ENCODE measurements at regions not wholly inside any gene's neighbourhood (a gene's known extent, or its start where the extent isn't known, plus 50 kb on each side); places are given as distances from the start of the nearest gene placed in this dataset.
"Not testable (repeated sequence)": the region's sequence is repeated elsewhere in the genome, so short reads cannot be mapped to it uniquely, and the experiment has no call there.

DNA sequence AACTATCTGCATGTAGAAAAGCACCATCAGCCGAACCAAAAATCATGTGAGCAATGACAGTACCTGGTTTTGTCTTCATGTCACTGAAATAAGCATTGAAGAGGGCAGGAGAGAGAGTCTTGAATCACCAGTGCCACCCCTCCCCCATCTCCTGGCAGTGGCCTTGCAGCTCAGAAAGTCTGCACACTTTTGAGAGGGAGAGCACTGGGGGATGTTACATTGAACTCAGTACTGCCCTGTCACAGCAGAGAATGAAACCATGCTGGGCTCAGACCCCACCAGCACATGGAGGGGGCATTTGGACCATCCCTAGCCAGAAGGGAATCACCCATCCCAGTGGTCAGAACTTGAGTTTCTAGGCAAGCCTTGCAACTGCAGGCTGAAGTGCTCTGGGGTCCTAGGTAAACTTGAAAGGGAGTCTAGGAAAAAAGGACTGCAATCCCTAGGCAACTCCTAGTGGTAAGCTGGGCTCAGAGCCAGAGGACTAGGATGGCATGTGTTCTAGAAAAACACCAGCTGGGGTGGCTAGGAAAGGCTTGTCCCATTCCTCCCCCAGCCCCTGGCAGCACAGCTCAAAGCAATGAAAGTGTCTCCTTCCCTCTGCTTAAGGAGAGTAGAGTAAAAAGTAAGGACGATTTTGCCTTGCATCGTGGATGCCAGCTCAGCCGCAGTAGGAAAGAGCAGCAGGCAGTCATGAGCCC, 259.9 kb upstream of the MYT1L start:
- no peak for DNase-seq (ENCODE audit: low read depth in 2 of 2)

DNA sequence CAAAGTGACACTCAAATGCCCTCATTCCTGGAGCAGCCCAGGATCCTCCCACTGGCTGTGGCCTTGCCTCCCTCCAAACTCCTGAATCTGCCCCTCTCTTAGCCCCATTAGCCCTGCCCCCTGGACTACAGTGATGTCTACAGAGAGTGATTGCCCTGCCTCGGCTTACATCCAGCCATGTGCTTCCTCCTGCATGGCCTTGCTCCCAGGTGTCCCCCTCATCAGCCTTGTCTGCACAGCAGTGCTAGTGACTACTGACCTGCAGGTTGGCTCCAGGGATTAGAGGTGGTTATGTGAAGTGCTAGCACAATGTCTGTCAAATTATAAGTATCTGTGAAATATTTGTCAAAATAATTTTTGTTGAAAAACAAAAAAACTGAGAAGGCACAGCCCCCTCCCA, 259.1 kb upstream of the MYT1L start:
- no peak for DNase-seq (ENCODE audit: low read depth in 2 of 2)

DNA sequence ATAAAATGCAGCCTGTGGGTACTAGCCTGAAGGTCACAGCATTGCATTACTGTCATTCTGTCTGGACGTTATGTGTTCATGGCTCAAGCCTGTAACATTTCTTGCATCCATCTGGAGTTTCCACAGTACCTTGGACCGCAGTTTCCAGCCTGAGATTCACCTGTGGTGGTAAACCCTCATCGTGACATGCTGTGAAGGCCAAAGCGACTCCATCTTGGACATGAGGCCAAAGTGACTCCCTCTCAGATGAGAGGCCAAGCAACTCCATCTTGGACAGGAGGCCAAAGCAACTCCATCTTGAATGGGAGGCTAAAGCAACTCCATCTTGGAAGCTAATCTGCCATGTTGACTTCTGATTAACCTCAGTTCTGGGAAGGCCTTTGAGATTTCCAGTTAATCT, 257.7 kb upstream of the MYT1L start:
- DNase-seq (ENCODE audit: low read depth in 2 of 2), result no peak

DNA sequence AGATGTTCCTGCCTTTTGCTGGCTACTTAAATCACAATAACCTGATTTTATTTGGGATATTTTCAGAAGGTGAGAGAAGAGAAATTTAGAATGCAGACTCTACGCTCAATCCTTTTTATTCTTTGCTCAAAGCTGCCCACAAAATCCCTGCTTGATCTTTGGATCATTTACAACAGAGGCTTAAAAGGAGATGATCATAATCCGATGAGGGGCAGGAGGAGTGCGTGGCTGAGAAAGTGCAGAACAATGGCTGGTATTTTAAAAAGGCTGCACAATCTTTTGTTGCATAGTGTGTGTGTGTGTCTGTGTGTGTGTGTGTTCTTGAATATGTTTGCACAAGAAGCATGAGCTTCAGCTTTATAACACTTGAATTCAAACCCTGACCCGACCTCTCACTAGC, 256.3 kb upstream of the MYT1L start:
- no peak for DNase-seq (ENCODE audit: low read depth in 2 of 2)

DNA sequence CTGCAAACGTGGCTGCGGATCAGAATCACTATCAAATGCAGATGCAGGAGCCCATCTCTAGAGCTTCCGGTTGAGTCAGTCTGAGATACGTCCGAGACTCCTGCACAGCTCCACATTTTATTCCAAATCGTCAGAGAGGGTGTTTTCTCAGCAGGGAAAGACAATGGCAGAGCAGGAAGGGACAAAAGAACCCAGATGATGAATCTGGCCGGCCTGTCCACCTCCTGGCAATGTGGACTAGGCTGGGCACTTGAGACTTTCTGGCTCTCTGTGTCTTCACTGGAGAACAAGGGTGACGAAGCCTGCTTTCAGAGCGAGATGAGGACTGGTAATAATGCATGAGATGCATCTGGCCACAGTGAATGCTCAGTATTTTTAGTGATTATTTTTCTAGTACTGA, 255.9 kb upstream of the MYT1L start:
- no peak for DNase-seq (ENCODE audit: low read depth in 2 of 2)

DNA sequence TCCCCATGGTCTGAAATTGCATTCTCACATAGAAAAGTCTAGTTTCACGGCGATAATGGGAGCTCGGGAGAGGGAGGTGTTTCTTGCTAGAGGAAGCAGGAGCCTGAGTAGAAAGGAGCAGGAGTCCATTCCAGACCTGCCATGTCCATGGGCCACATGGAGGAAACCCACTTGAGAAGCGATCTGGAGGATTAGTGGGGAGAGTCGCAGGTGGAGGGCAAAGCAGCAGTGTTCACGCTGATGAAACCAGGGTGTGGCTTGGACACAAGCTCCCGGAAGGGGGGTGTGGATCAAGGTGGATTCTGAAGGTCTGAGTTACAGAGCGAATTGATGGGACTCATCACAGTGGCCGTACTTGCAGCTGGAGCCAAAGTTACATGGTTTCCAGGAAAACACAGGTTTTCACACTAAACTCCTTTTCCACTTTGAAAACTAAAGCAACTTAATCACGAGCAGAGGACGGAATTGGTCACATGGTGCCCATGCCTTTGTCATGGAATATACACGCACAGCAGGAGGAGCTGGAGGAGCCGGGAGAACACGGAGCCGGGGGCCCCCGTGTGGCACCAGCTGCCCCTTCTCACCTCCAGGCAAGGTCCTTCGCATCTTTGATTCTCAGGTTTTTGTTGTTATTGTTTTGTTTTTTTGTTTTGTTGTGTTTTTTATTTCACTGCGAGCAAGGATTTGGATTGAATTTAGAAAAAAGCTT, 255.1 kb upstream of the MYT1L start:
- DNase-seq (ENCODE audit: low read depth in 2 of 2), result no peak

DNA sequence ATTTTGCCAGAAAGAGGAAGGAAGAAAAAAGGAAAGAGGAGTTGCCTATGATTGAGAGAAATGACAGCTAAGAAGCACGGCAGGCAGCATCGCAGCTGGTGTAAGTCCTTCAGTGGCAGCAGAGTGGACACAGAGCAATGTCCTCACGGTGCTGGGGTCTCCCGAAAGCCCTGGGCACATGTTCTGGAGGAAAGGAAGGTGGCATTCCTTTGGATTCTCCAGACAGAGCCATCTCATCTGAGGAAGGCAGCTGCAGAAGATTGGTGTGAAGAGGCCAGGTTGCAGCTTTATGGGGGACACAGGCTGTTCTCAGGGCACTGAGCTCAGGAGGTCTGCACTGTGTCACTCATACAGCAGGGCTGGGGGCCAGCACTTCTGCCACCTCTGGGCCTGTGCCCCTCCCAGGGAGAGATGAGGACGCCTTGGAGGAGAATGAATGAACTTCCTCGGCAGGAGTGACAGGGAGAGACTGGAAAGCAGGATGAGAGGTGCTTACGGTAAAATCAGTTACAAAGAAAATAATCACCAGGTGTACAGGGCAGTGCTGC, 252.0 kb upstream of the MYT1L start:
- DNase-seq (ENCODE audit: low read depth in 2 of 2), result no peak

DNA sequence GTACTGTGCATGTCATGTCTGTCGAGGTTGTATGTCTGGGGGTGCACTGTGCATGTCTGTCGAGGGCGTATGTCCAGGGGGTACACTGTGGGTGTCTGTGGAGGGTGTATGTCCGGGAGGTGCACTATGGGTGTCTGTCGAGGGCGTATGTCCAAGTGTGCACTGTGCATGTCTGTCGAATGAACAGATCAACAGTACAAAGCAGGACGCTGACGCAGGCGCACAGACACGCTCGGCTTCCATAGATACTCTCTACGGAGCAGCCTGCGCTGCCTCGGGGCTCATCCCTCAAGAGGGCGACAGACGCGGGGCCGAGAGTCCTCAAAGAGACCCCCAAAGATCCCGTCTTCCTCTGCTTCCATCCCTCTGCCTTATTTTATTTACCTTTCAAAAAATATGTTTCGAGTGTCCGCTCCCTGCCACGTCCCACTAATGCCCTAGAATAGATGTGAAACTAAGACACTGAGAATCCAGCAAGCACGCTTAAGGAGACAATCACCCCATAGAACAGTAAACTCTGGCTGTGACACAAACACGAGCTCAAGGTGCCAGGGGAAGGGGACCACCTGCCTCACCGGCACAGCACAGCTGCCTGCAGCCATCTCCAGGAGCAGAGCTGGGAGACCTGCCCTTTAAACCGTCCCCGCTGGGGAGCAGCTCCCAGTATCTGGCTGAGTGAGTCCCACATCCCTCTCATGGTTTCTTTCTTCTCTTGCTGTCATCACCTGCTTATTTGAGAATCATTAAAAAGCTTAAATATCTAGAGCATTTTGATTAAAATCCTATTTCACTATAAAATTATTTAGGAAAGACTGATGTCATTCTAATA, 250.5 kb upstream of the MYT1L start:
- no peak for DNase-seq (ENCODE audit: low read depth in 2 of 2)

DNA sequence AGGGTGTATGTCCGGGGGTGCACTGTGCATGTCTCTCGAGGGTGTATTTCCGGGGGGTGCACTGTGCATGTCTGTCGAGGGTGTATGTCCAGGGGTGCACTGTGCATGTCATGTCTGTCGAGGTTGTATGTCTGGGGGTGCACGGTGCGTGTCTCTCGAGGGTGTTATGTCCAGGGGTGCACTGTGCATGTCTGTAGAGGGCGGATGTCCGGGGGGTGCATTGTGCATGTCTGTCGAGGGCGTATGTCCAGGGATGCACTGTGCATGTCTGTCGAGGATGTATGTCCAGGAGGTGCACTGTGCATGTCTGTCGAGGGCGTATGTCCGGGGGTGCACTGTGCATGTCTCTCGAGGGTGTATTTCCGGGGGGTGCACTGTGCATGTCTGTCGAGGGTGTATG, 249.8 kb upstream of the MYT1L start:
- DNase-seq (ENCODE audit: low read depth in 2 of 2), result not testable (repeated sequence)

DNA sequence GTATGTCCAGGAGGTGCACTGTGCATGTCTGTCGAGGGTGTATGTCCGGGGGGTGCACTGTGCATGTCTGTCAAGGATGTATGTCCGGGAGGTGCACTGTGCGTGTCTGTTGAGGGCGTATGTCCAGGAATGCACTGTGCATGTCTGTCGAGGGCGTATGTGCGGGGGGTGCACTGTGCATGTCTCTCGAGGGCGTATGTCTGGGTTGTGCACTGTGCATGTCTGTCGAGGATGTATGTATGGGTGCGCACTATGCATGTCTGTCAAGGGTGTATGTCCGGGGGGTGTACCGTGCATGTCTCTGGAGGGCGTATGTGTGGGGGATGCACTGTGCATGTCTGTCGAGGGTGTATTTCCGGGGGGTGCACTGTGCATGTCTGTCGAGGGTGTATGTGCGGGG, 249.3 kb upstream of the MYT1L start:
- no peak for DNase-seq (ENCODE audit: low read depth in 2 of 2)

DNA sequence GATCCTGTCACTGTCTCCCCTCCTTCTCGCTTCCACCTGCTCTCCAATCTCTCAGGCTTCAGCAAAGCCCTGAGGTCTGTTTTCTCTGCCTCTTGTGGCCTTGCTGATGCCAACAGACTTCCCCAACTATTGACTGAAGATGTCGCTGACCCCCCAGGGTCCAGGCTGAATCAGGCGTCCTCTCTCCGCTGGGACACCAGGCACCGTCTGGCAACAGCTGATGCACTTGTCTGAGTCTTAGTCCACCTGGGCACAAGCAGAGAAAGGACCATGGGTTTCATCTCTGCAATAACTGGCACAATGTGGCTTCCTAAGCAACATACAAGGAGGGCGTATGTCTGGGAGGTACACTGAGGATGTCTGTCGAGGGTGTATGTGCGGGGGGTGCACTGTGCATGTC, 248.7 kb upstream of the MYT1L start:
- no peak for DNase-seq (ENCODE audit: low read depth in 2 of 2)

DNA sequence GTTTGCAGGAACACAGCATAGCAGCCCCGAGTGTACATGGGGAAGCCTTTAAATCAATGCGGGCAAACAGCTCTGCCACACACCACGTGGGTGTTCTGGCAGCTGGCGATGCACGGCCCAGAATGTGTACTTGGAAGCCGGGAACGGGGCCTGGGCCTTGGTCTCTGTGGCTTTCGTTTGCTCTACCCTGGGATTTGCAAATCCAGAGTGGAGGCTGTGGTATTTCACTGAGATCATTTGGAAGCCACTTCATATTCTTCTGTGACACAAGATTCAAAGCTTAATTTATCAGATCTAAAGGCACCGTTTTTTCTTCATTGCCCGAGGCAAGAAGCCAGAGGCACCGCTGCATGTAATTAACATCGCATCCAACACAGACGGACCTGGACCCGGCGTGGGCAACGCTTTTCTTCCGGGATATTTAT, 246.3 kb upstream of the MYT1L start:
- no peak for DNase-seq (ENCODE audit: low read depth in 2 of 2)

DNA sequence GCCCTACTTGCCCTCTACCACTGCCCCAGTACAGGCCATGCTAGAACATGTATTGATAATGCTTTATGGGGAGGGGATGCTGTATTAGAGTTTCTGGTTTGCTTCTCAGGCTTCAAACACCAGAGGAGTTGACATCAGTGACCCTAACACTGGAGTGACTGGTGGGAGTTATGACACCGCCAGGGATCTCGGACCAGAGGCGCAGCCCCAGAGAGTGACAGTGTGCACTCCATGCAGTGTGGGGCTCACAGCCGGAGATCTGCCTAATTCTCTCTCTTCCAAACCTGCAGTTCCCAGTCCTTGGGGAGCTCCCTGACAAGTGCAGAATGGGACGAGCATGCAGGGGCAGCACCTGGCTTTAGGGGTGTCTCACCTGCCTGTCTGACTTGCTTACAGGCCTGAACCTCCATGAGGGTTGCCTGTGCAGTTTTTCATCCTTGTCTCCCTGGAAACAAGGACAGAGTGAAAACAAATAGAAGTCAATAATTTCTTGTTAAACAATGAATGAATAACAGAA, 244.9 kb upstream of the MYT1L start:
- no peak for DNase-seq (ENCODE audit: low read depth in 2 of 2)

DNA sequence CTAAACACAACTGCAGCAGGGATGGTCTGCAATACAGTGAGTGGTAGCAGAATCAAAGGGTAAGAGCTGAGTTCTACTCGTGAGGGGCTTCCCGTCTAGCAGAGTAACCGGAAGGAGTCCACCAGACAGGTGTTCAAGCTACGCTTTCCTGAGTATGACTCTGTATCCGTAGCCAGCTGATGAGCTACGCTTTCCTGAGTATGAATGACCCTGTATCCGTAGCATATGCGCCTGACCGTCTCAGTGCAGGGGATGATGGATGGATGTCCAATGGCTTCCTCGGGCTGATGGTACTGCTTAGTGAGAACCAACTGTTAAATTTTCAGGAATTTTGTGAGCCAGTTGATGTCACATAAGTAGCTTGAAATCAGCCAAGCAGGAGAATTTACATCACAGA, 244.1 kb upstream of the MYT1L start:
- DNase-seq (ENCODE audit: low read depth in 2 of 2), result no peak

DNA sequence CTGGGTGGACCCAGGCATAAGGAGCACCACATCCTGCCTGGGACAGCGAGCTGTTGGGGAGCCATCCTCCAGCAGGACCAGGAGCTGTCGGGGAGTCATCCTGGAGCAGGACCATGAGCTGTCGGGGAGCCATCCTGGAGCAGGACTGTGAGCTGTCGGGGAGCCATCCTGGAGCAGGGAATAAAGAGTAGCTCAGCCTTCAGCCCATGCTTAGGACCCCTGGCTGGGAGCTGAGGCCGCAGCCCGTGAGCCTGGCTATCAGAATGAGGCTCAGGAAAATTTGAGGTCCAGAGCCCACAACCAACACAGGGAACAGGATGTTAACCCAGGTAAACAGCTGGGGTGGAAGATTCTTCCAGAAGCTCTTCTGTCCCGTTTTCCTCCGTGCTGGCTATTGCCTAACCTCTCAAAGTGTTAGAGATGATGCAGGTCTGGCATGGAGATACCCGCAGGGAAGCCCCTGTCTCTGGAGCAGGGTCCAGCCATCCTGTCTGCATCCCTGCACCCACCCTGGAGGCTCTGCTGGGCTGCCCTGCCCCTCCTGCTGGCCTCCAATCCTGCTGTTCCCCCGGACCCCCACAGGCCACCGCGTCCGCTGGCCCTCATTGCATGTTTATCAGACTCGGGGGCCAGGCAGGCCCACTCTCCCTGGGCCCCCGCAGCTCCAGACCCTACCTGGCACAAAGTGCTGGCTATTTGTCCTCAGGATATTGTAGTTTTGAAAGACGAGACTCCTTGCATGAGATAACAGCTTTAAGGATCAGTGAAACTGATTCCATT, 243.5 kb upstream of the MYT1L start:
- DNase-seq (ENCODE audit: low read depth in 2 of 2), result no peak

DNA sequence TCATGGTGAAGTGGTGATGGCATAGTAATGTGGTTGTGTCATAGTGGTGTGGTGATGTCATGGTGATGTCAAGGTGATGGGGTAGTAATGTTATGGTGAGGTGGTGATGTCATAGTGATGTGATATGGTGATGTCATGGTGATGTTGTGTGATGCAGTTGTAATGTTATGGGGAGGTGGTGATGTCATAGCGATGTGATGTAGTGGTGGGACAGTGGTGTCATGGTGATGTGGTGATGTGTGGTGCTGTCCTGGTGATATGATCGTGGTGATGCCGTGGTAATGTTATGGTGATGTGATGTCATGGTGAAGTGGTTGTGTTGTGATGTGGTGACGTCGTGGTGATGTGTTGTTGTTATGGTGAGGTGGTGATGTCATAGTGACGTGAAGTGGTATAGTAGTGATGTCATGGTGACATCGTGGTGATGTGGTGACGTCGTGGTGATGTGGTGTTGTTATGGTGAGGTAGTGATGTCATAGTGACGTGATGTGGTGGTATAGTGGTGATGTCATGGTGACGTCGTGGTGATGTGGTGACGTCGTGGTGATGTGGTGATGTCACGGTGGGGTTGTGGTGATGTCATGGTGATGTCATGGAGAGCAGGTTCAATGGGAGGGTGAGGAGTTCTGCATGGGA, 242.7 kb upstream of the MYT1L start:
- no peak for DNase-seq (ENCODE audit: low read depth in 2 of 2)

DNA sequence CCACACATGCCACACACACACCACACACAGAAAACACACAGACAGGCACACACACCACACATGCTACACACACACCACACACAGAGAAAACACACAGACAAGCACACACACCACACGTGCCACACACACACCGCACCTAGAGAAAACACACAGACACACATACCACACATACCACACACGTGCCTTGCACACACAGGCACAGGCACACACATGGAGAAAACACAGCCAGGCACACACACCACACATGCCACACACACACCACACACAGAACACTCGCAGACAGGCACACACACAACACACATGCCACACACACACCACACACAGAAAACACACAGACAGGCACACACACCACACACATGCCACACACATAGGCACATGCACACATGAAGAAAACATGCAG, 242.1 kb upstream of the MYT1L start:
- no peak for DNase-seq (ENCODE audit: low read depth in 2 of 2)

DNA sequence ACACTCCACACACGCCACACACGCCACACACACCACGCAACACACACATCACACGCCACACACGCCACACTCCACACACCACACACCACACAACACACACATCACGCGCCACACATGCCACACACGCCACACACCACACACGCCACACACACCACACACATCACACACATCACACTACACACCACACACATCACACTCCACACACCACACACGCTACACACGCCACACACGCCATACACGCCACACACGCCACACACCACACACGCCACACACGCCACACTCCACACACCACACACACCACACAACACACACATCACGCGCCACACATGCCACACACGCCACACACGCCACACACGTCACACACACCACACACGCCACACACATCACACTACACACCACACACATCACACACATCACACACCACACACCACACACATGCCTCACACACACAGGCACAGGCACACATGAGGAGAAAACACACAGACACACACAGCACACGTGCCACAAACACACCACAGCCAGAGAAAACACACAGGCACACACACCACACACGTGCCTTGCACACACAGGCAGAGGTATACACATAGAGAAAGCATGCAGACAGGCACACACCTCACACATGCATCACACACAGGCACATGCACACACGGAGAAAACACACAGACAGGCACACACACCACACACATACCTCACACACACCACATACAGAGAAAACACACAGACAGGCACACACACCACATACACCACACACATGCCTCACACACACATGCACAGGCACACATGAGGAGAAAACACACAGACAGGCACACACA, 241.5 kb upstream of the MYT1L start:
- DNase-seq (ENCODE audit: low read depth in 2 of 2), result no peak

DNA sequence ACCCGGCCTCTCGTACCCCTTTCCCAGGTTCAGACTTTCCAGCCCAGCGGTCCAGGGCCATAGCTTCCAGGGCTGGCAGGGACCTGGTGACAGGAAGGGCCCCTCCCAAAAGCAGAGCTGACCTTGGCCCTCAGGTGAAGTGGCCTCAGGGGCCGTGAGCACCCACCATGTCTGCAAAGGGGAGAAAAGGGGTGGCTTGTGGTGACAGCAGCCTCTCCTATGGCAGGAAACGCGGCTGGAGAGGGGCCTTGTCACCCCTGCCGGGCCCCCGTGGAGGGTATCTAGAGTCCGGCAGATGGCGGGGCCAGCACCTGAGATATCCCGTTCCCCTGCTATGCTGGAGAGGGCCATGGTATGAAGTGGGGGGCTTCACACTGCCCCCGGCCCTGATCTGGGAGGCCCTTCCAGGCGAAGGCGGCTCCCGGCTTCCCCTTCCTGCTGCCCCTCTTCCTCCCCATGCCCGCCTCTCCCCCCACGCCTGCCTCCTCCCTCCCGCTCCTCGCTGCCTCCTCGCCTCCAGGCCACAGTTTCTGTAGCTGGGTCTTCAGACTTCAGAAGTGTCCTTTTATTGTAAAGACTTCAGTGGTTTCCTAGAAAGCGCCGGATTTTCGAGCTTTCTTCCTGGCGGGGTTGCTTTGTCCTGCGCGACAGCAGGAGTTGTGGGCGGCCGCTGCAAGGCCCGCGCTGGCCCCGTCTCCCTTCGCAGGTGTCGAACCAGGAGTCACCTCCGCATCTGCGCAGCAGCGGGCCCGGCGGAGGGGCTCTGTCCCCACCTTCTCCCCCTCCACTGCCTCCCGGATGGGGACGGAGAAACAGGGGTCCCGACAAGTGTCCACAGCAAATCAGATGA, 240.5 kb upstream of the MYT1L start:
- DNase-seq (ENCODE audit: low read depth in 2 of 2), result no peak

All from stimulated activated CD4-positive, alpha-beta T cell treated with anti-CD3 and anti-CD28 coated beads, Interleukin-4, amount 100 ng/mL, for 48 hours (primary cell).